Mammary epithelial cell (primary cell): ENCODE measurements at regions not wholly inside any gene's neighbourhood (a gene's known extent, or its start where the extent isn't known, plus 50 kb on each side); places are given as distances from the start of the nearest gene placed in this dataset.

Experiments
- EZH2 ChIP-seq: IDR thresholded peaks from 2 replicates; pipeline ENCODE4 v1.6.1; 2012; ENCODE audit warnings: low read length, inconsistent platforms, borderline replicate concordance
- TF ChIP-seq, protein P1 (sequence below), 2 donors: IDR thresholded peaks in 1 of 2; conservative IDR thresholded peaks in 1 of 2; 2 replicates each; pipeline ENCODE4 v1.5.1; 2011 to 2012; ENCODE audit warnings: inconsistent platforms in 2 of 2, low read length in 2 of 2, mild to moderate bottlenecking in 2 of 2, control low read depth in 1 of 2, low read depth in 1 of 2; ENCODE audit not compliant: insufficient read depth in 1 of 2; ENCODE audit errors: extremely low read depth in 1 of 2

GRCh38 chr2:19228715-19229114 is 129.7 kb downstream of the OSR1 start:
- TF ChIP-seq, protein P1, sequence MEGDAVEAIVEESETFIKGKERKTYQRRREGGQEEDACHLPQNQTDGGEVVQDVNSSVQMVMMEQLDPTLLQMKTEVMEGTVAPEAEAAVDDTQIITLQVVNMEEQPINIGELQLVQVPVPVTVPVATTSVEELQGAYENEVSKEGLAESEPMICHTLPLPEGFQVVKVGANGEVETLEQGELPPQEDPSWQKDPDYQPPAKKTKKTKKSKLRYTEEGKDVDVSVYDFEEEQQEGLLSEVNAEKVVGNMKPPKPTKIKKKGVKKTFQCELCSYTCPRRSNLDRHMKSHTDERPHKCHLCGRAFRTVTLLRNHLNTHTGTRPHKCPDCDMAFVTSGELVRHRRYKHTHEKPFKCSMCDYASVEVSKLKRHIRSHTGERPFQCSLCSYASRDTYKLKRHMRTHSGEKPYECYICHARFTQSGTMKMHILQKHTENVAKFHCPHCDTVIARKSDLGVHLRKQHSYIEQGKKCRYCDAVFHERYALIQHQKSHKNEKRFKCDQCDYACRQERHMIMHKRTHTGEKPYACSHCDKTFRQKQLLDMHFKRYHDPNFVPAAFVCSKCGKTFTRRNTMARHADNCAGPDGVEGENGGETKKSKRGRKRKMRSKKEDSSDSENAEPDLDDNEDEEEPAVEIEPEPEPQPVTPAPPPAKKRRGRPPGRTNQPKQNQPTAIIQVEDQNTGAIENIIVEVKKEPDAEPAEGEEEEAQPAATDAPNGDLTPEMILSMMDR (conservative IDR thresholded peaks at IDR 0.05 in 1 of 2, IDR thresholded peaks at IDR 0.05 in 1 of 2; ENCODE audit: extremely low read depth in 1 of 2, insufficient read depth in 1 of 2, low read depth in 1 of 2, low read length in 2 of 2) = no peak
- no peak for TF ChIP-seq EZH2
